Superior temporal gyrus (tissue), 1 donor: ENCODE measurements at regions not wholly inside any gene's neighbourhood (a gene's known extent, or its start where the extent isn't known, plus 50 kb on each side); places are given as distances from the start of the nearest gene placed in this dataset.
"Not testable (repeated sequence)": the region's sequence is repeated elsewhere in the genome, so short reads cannot be mapped to it uniquely, and the experiment has no call there.

Source experiments
- DNase-seq: peaks from one replicate; pipeline ENCODE4 v3.0.0-alpha.2; 2016; ENCODE audit errors: extremely low spot score

DNA sequence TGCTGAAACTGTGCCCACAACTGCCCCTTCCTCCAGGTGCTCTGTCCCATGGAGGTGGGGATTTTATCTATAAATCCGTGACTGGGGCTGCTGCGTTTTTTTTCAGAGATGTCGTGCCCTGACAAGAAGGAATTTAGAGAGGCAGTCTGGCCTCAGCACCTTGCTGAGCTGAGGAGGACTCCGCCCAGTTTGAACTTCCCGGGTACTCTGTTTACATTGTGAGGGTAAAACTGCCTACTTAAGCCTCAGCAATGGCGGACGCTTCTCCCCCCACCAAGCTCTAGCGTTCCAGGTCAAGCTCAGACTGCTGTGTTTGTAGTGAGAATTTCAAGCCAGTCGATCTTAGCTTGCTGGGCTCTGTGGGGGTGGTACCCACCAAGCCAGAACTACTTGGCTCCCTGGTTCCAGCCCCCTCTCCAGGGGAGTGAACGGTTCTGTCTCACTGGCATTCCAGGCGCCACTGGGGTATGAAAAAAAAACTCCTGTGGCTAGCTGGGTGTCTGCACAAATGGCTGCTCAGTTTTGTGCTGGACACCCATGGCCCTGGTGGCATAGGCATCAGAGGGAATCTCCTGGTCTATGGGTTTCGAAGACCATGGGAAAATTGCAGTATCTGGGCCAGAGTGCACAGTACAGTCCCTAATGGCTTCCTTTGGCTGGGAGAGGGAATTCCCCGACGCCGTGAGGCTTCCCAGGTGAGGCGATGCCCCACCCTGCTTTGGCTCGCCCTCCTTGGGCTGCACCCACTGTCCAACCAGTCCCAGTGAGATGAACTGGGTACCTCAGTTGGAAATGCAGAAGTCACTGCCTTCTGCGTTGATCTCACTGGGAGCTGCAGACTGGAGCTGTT lies 68.5 kb upstream of the SGO1 start:
- DNase-seq, result no peak

DNA sequence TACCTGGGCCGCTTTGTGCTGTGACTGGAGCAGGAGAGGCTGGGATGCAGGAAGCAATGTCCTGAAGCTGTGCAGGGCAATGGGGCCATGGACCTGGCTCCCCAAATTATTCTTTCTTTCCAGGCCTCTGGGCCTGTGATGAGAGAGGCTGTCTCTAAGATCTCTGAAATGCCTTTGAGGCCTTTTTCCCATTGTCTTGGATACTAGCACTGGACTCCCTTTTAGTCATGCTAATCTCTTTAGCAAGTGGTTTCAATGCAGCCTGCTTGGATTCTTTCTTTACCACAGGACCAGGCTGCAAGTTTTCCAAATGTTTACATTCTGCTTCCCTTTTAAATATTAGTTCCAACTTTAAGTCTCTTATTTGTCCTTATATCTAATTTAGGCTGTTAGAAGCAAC lies 64.8 kb upstream of the SGO1 start:
- DNase-seq, result no peak

DNA sequence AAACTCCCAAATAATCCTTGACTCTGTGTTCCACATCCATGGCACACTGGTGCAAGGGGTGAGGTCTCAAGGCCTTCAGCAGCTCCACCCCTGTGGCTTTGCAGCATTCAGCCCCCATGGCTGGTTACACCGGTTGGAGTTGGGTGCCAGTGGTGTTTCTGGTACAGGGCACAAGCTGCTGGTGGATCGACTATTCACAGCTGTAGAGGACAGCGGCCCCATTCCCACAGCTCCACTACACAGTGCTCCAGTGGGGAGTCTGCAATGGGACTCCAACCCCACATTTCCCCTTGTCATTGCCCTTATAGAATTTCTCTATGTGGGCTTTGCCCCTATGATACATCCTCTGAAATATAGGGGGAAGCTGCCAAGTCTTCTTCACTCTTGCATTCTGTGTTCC lies 64.3 kb upstream of the SGO1 start:
- no peak for DNase-seq

DNA sequence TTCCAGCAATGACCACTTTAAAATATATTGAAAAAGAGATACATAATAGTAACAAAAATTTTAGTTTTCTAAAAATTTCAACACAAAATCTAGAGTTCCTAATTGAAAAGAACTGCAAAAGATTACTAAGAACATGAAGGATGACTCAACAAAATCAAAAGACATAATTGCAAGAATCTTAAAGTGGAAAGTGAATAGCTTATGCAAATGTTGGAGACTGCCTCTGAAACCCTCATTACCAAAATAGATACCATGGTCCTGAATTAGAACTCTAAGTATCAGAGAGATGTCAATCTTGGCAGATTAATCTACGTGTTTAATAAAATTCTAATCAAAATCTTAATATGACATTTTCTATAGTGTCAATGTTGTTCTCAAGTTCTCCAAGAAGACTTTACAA lies 60.7 kb upstream of the SGO1 start:
- DNase-seq, result no peak

DNA sequence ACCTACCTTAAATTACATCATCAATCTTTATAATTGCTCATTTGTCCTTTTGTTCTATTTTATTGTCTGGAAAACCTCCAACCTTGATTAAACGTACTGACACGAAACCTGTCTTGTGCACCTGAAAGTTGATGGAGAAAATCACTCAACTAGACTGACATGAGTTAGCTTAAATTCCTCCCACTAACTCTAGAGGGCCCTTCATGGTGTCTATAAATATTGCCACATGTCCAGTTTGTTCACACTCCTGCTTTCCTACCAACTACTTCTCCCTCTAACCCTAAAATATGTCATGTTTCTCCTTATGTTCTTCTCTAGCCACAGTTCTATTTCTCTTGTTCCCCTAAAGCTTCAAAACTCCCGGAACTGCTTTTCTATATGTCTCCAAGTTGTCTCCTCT lies 59.8 kb upstream of the SGO1 start:
- no peak for DNase-seq

DNA sequence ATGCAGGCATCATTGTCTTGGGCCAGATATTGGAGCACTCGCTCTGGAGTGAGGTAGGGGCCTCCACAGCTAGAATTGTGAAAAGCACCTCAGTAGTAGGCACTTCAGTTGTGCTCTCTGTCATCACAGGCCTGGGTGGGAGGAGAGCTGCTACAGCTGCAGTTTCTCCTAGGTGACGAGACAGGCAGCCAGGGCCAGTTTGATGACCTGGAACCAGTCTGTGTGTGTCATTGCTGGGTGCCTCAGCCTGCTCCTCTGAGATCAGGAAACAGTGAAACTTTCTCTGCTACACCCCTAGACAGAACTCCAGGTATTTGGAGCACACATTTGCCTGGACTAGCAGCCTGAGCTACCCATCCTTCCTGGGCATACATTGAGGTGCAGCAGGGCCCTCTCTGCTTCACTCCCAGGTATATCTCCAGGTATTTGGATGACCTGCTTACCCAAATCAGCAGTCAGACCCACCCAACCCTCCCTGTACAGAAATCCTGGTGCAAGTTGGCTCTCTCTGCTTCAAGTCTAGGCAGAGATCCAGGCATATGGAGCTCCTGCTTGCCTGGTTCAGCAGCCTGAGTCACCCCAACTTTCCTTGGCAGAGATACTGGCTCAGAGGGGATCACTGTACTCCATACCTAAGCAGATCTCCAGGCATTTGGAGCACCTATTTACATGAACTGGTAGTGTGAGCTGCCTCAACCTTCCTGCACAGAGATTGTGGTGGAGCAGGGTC lies 54.3 kb upstream of the SGO1 start:
- no peak for DNase-seq

DNA sequence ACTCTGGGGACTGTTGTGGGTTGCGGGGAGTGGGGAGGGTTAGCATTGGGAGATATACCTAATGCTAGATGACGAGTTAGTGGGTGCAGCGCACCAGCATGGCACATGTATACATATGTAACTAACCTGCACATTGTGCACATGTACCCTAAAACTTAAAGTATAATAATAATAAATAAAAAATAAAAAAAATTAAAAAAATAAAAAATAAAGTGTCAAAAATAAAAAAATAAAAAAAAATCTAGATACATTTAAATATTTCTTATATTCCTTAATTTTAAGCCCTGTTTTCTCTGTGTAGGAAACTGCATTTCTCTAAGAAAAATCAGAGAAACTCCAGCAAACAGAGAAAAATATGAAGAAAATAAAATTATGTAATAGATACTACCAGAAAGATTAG lies 52.2 kb upstream of the SGO1 start:
- DNase-seq, result not testable (repeated sequence)

DNA sequence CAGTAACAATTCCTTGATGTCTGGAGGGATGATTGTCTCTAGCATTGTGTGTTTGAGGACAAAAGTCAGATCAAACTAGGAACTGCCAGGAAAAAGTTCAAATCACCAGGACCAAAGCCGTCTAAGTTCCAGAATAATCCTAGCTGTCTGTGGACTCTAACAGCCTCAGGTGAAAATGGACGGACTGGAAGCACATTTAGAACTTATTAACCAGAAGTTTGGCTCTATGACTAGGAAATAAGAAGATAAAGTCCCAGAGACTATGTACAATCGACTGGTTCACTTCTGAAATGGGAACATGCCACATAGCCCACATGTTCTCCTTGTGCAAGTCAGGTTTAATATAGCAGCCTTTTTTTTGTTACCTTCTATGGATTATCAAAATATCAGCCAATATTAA lies 50.6 kb upstream of the SGO1 start:
- DNase-seq, result no peak
